Liver (tissue), 8 donors: ENCODE measurements at regions not wholly inside any gene's neighbourhood (a gene's known extent, or its start where the extent isn't known, plus 50 kb on each side); places are given as distances from the start of the nearest gene placed in this dataset.

Experiments
- DNase-seq: peaks from one replicate; pipeline ENCODE4 v3.0.0-alpha.2; 2017; ENCODE audit warnings: low spot score
- H3K27ac ChIP-seq, 2 donors: one replicate each; pipeline ENCODE4 v1.7.0; 2013; ENCODE audit warnings: inconsistent platforms in 2 of 2, low read length in 2 of 2, control low read depth in 1 of 2, low read depth in 1 of 2, mild to moderate bottlenecking in 1 of 2
- H3K27me3 ChIP-seq, 4 donors: one replicate each; pipeline versions ENCODE4 v1.6.1 to v1.7.0; 2013; ENCODE audit warnings: low read length in 3 of 4, inconsistent platforms in 1 of 4, mild to moderate bottlenecking in 1 of 4, moderate library complexity in 1 of 4; ENCODE audit not compliant: control insufficient read depth in 4 of 4, insufficient read depth in 4 of 4
- H3K36me3 ChIP-seq, 4 donors: one replicate each; pipeline versions ENCODE4 v1.6.1 to v1.7.0; 2013; ENCODE audit warnings: low read length in 3 of 4, mild to moderate bottlenecking in 3 of 4, low read depth in 1 of 4, moderate library complexity in 1 of 4; ENCODE audit not compliant: control insufficient read depth in 4 of 4, insufficient read depth in 3 of 4
- H3K4me1 ChIP-seq, 4 donors: one replicate each; pipeline versions ENCODE4 v1.6.1 to v1.7.0; 2013; ENCODE audit warnings: low read length in 3 of 4, mild to moderate bottlenecking in 3 of 4, moderate library complexity in 1 of 4; ENCODE audit not compliant: control insufficient read depth in 4 of 4, insufficient read depth in 4 of 4
- H3K4me3 ChIP-seq, 3 donors: one replicate each; pipeline versions ENCODE4 v1.6.1 to v1.7.0; 2013; ENCODE audit warnings: low read length in 3 of 3, control low read depth in 1 of 3, low read depth in 1 of 3, mild to moderate bottlenecking in 1 of 3
- H3K9ac ChIP-seq, 2 donors: one replicate each; pipeline ENCODE4 v1.7.0; 2013; ENCODE audit warnings: low read length in 2 of 2, mild to moderate bottlenecking in 2 of 2, moderate library complexity in 2 of 2, control low read depth in 1 of 2, low read depth in 1 of 2
- H3K9me3 ChIP-seq, 4 donors: one replicate each; pipeline versions ENCODE4 v1.6.1 to v1.7.0; 2013; ENCODE audit warnings: low read length in 3 of 4; ENCODE audit not compliant: control insufficient read depth in 4 of 4
- CTCF ChIP-seq: fragments of 150-350 bp; IDR thresholded peaks from 2 replicates; pipeline ENCODE4 v1.5.1; 2017; ENCODE audit warnings: improper control_type of control experiment, low read depth, low read length; ENCODE audit not compliant: missing input control
- FOXA2 ChIP-seq: IDR thresholded peaks from 2 replicates; pipeline ENCODE4 v1.6.1; 2016; ENCODE audit warnings: antibody characterized with exemption
- GABPA ChIP-seq, 2 donors: IDR thresholded peaks in 1 of 2; conservative IDR thresholded peaks in 1 of 2; 2 replicates each; pipeline ENCODE4 v1.6.1; 2016; ENCODE audit warnings: antibody characterized with exemption in 2 of 2, mild to moderate bottlenecking in 1 of 2, moderate library complexity in 1 of 2
- MAX ChIP-seq: IDR thresholded peaks from 2 replicates; pipeline ENCODE4 v1.6.1; 2016; ENCODE audit warnings: antibody characterized with exemption
- NR2F2 ChIP-seq: IDR thresholded peaks from 2 replicates; pipeline ENCODE4 v1.6.1; 2016; ENCODE audit warnings: antibody characterized with exemption
- RAD21 ChIP-seq, 2 donors: IDR thresholded peaks; 2 replicates each; pipeline ENCODE4 v1.6.1; 2016; ENCODE audit warnings: antibody characterized with exemption in 2 of 2, mild to moderate bottlenecking in 2 of 2
- RXRA ChIP-seq, 2 donors: IDR thresholded peaks; 2 replicates each; pipeline ENCODE4 v1.6.1; 2017 to 2018; ENCODE audit warnings: antibody characterized with exemption in 2 of 2, mild to moderate bottlenecking in 1 of 2
- SP1 ChIP-seq: IDR thresholded peaks from 2 replicates; pipeline ENCODE4 v1.6.1; 2018; ENCODE audit warnings: antibody characterized with exemption, mild to moderate bottlenecking
- TAF1 ChIP-seq: conservative IDR thresholded peaks from 2 replicates; pipeline ENCODE4 v1.6.1; 2016; ENCODE audit warnings: antibody characterized with exemption, mild to moderate bottlenecking
- YY1 ChIP-seq: IDR thresholded peaks from 2 replicates; pipeline ENCODE4 v1.6.1; 2016; ENCODE audit warnings: antibody characterized with exemption, mild to moderate bottlenecking
- ZBTB33 ChIP-seq: IDR thresholded peaks from 2 replicates; pipeline ENCODE4 v1.6.1; 2016; ENCODE audit warnings: antibody characterized with exemption
- whole genome bisulfite sequencing: extraction: QIAGEN DNeasy Blood & Tissue Kit; methylation state at CpG from one replicate; pipeline ENCODE4 v1.1.7; 2013; 5-methylcytosine and 5-hydroxymethylcytosine counted together
- donor health status: healthy.
- donor health status: healthy.
- donor health status: healthy.
- donor health status: healthy.
- donor health status: healthy.

GRCh38 chr10:78470267-78471103 is 436.8 kb downstream of the RPS24 start:
- Histone ChIP-seq H3K4me3 (no peak overlapping the region), H3K9ac (no peak overlapping the region), H3K9me3 (no peaks in the 10 kb centered on the region), H3K36me3 (no peaks in the 10 kb centered on the region), H3K27ac (no peak overlapping the region), H3K4me1 (no peaks in the 10 kb centered on the region), H3K27me3 (no peaks in the 10 kb centered on the region)
- 77% methylated on average over 7 of the region's 7 CpGs for WGBS
- TF ChIP-seq MAX = no peak
- no peak for TF ChIP-seq RXRA (IDR thresholded peaks at IDR 0.05)
- no peak for TF ChIP-seq YY1
- no peak for TF ChIP-seq ZBTB33
- DNase-seq = no peak

- Histone ChIP-seq H3K9ac (no peak overlapping the region), H3K9me3 (no peaks in the 10 kb centered on the region), H3K36me3 (no peaks in the 10 kb centered on the region), H3K27me3 (no peaks in the 10 kb centered on the region), H3K27ac (no peak overlapping the region), H3K4me1 (no peaks in the 10 kb centered on the region), H3K4me3 (no peak overlapping the region)
- TF ChIP-seq GABPA (IDR thresholded peaks at IDR 0.05 in 1 of 2, conservative IDR thresholded peaks at IDR 0.05 in 1 of 2) (no peak), NR2F2 (no peak), CTCF (no peak), FOXA2 (no peak), RXRA (IDR thresholded peaks at IDR 0.05) (no peak), TAF1 (no peak), RAD21 (IDR thresholded peaks at IDR 0.05) (no peak), ZBTB33 (no peak), YY1 (no peak), SP1 (no peak)
- WGBS = 81% methylated on average over 8 of the region's 8 CpGs
- DNase-seq = no peak
Measured at GRCh38 chr10:78471326-78471722, 437.7 kb downstream of the RPS24 start.
